ENCODE measurements at regions not wholly inside any gene's neighbourhood (a gene's known extent, or its start where the extent isn't known, plus 50 kb on each side); places are given as distances from the start of the nearest gene placed in this dataset.

- Histone ChIP-seq H3K27ac (ENCODE audit: extremely low read depth, low read depth, low read length) (no peak overlapping the region), H3K4me1 (ENCODE audit: control insufficient read depth, insufficient read depth, low read length) (no peaks in the 10 kb centered on the region), H3K4me3 (ENCODE audit: low read depth, low read length) (no peak overlapping the region), H3K36me3 (ENCODE audit: control insufficient read depth in 2 of 2, insufficient read depth in 1 of 2, low read length in 2 of 2) (no peaks in the 10 kb centered on the region), H3K9me3 (ENCODE audit: control insufficient read depth, insufficient read depth, low read depth, low read length) (no peaks in the 10 kb centered on the region)
- ChIA-PET POLR2A (no interaction called here), CTCF (no interaction called here)
- no peak for TF ChIP-seq ZNF214 (tag by site-specific recombination; IDR thresholded peaks at IDR 0.05; ENCODE audit: borderline replicate concordance)
Measured at GRCh38 chr11:21636561-21636960, 556.3 kb upstream of the ANO5 start.

GRCh38 chr11:21640491-21640890, 552.4 kb upstream of the ANO5 start:
- no peaks in the 10 kb centered on the region for H3K36me3 ChIP-seq (ENCODE audit: control insufficient read depth in 2 of 2, insufficient read depth in 1 of 2, low read length in 2 of 2)
- H3K27ac ChIP-seq (ENCODE audit: extremely low read depth, low read depth, low read length): no peak overlapping the region
- no peak overlapping the region for H3K4me3 ChIP-seq (ENCODE audit: low read depth, low read length)
- H3K9me3 ChIP-seq (ENCODE audit: control insufficient read depth, insufficient read depth, low read depth, low read length): no peaks in the 10 kb centered on the region
- ChIA-PET CTCF (no interaction called here), POLR2A (no interaction called here)
- TF ChIP-seq EGR2 (tag by site-specific recombination; IDR thresholded peaks at IDR 0.05; ENCODE audit: low read depth) (no peak), ZNF629 (tag by site-specific recombination; IDR thresholded peaks at IDR 0.05) (no peak), ZNF394 (tag by site-specific recombination; IDR thresholded peaks at IDR 0.05; ENCODE audit: borderline replicate concordance) (no peak), SP3 (tag by site-specific recombination; IDR thresholded peaks at IDR 0.05) (no peak), ZSCAN4 (tag by site-specific recombination; IDR thresholded peaks at IDR 0.05) (no peak), KLF7 (tag by site-specific recombination; IDR thresholded peaks at IDR 0.05; ENCODE audit: borderline replicate concordance) (no peak), ZNF366 (tag by site-specific recombination; conservative IDR thresholded peaks at IDR 0.05) (no peak), ZNF645 (tag by site-specific recombination; IDR thresholded peaks at IDR 0.05) (no peak)
- H3K4me1 ChIP-seq (ENCODE audit: control insufficient read depth, insufficient read depth, low read length): no peaks in the 10 kb centered on the region

- Histone ChIP-seq H3K9me3 (ENCODE audit: control insufficient read depth, insufficient read depth, low read depth, low read length) (no peaks in the 10 kb centered on the region), H3K27ac (ENCODE audit: extremely low read depth, low read depth, low read length) (no peak overlapping the region), H3K4me1 (ENCODE audit: control insufficient read depth, insufficient read depth, low read length) (no peaks in the 10 kb centered on the region), H3K36me3 (ENCODE audit: control insufficient read depth in 2 of 2, insufficient read depth in 1 of 2, low read length in 2 of 2) (no peaks in the 10 kb centered on the region), H3K4me3 (ENCODE audit: low read depth, low read length) (no peak overlapping the region)
- TF ChIP-seq ZNF639 (tag by site-specific recombination; IDR thresholded peaks at IDR 0.05) (no peak), ZNF558 (tag by site-specific recombination; IDR thresholded peaks at IDR 0.05) (no peak), ZBTB8A (tag by site-specific recombination; IDR thresholded peaks at IDR 0.05) (no peak), ZNF677 (tag by site-specific recombination; IDR thresholded peaks at IDR 0.05) (no peak), SP7 (tag by site-specific recombination; IDR thresholded peaks at IDR 0.05) (no peak), KLF1 (tag by site-specific recombination; IDR thresholded peaks at IDR 0.05) (no peak), OVOL3 (tag by site-specific recombination; IDR thresholded peaks at IDR 0.05) (no peak), ZNF324 (tag by site-specific recombination; IDR thresholded peaks at IDR 0.05) (no peak), ZNF23 (tag by site-specific recombination; IDR thresholded peaks at IDR 0.05; ENCODE audit: borderline replicate concordance) (no peak), ZNF121 (tag by site-specific recombination; IDR thresholded peaks at IDR 0.05) (no peak)
- POLR2A ChIA-PET: no interaction called here
- CTCF ChIA-PET: no interaction called here
Measured at GRCh38 chr11:21641869-21642268, 551.0 kb upstream of the ANO5 start.

Measured in HEK293 (cell line).